ENCODE measurements at regions not wholly inside any gene's neighbourhood (a gene's known extent, or its start where the extent isn't known, plus 50 kb on each side); places are given as distances from the start of the nearest gene placed in this dataset.

GRCh38 chr5:162529886-162530285, 462.3 kb downstream of the GABRG2 start:
- Histone ChIP-seq H3K27me3 (ENCODE audit: insufficient read depth) (no peaks in the 10 kb centered on the region), H3K36me3 (replicated peaks in 1 of 2; ENCODE audit: control insufficient read depth in 1 of 2, insufficient read depth in 2 of 2, low read length in 1 of 2) (no peaks in the 10 kb centered on the region), H3F3A (replicated peaks; ENCODE audit: insufficient read depth) (no peaks in the 10 kb centered on the region), H3K4me2 (no peak overlapping the region), H3K9me3 (no peaks in the 10 kb centered on the region), H3K4me3 (ENCODE audit: low read depth in 2 of 2, low read length in 1 of 2) (no peak overlapping the region), H2AFZ (ENCODE audit: low read depth) (no peak overlapping the region), H3K4me1 (ENCODE audit: control insufficient read depth in 1 of 2, insufficient read depth in 2 of 2, low read depth in 1 of 2, low read length in 1 of 2) (no peaks in the 10 kb centered on the region), H3K79me2 (ENCODE audit: insufficient read depth) (no peaks in the 10 kb centered on the region), H3K9ac (no peak overlapping the region), H3K27ac (ENCODE audit: low read depth in 2 of 2, low read length in 1 of 2) (no peak overlapping the region), H4K20me1 (ENCODE audit: insufficient read depth) (no peaks in the 10 kb centered on the region), H3K9me2 (no peaks in the 10 kb centered on the region)
- ChIA-PET POLR2A (no interaction called here), CTCF (no interaction called here)
- no peak for DNase-seq
- 41% methylated on average over 2 of the region's 2 CpGs for WGBS (ENCODE audit: low lambda C conversion rate)
- TF ChIP-seq REST (IDR thresholded peaks at IDR 0.05; ENCODE audit: low read depth, low read length) (no peak), USF1 (IDR thresholded peaks at IDR 0.05; ENCODE audit: borderline replicate concordance, low read depth) (no peak), POLR2AphosphoS5 (IDR thresholded peaks at IDR 0.05; ENCODE audit: low read depth, low read length) (no peak), SIN3A (IDR thresholded peaks at IDR 0.05; ENCODE audit: borderline replicate concordance, low read depth, low read length) (no peak), TAF1 (IDR thresholded peaks at IDR 0.05; ENCODE audit: borderline replicate concordance, low read depth, low read length) (no peak), TEAD4 (IDR thresholded peaks at IDR 0.05; ENCODE audit: borderline replicate concordance, insufficient read depth) (no peak), CTCF (IDR thresholded peaks at IDR 0.05) (no peak), RXRA (IDR thresholded peaks at IDR 0.05; ENCODE audit: borderline replicate concordance, low read depth) (no peak), RAD21 (IDR thresholded peaks at IDR 0.05; ENCODE audit: low read length) (no peak)

DNA sequence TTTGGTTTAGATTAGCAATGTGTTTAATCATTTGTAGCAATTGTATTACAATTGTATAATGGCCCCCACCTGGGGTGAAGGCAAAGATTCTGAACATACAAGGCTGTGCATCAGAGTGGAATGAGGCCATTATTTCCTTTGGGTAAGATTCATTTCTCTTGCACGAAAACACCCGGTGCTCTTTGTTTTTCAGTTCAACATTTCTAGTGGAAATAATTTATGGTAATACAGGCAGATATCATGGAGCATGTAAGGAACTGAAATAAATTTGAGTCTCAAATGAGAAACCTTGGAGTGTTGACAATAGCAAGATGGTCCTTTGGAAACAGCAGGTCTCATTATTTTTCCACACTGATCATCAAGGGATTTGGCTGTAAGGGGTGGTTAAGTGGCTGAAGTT, 475.9 kb downstream of the GABRG2 start:
- Histone ChIP-seq H3K79me2 (ENCODE audit: insufficient read depth) (no peaks in the 10 kb centered on the region), H3K4me1 (ENCODE audit: control insufficient read depth in 1 of 2, insufficient read depth in 2 of 2, low read depth in 1 of 2, low read length in 1 of 2) (no peaks in the 10 kb centered on the region; a peak in 1 of 4 replicates), H3K27me3 (ENCODE audit: insufficient read depth) (no peaks in the 10 kb centered on the region), H2AFZ (ENCODE audit: low read depth) (no peak overlapping the region), H3K9me3 (no peaks in the 10 kb centered on the region), H3F3A (replicated peaks; ENCODE audit: insufficient read depth) (no peaks in the 10 kb centered on the region), H3K9me2 (peaks cover 4% of the 10 kb centered on the region; the same call in 1 of the 2 replicates), H3K4me2 (no peak overlapping the region), H3K27ac (ENCODE audit: low read depth in 2 of 2, low read length in 1 of 2) (no peak overlapping the region), H3K4me3 (ENCODE audit: low read depth in 2 of 2, low read length in 1 of 2) (no peak overlapping the region), H3K9ac (no peak overlapping the region), H3K36me3 (replicated peaks in 1 of 2; ENCODE audit: control insufficient read depth in 1 of 2, insufficient read depth in 2 of 2, low read length in 1 of 2) (no peaks in the 10 kb centered on the region), H4K20me1 (ENCODE audit: insufficient read depth) (no peaks in the 10 kb centered on the region)
- CTCF ChIA-PET, result no interaction called here
- POLR2A ChIA-PET, result no interaction called here
- DNase-seq, result no peak
- TF ChIP-seq RXRA (IDR thresholded peaks at IDR 0.05; ENCODE audit: borderline replicate concordance, low read depth), result no peak
- TF ChIP-seq RFX5 (IDR thresholded peaks at IDR 0.05; ENCODE audit: low read length), result no peak
- no peak for TF ChIP-seq FOSL2 (IDR thresholded peaks at IDR 0.05; ENCODE audit: borderline replicate concordance, low read depth)
- TF ChIP-seq TCF12 (IDR thresholded peaks at IDR 0.05), result no peak
- no peak for TF ChIP-seq FOXJ3 (CRISPR knock-in tag; IDR thresholded peaks at IDR 0.05)
- no peak for TF ChIP-seq FOXM1 (IDR thresholded peaks at IDR 0.05; ENCODE audit: low read depth)
- TF ChIP-seq, protein P1, sequence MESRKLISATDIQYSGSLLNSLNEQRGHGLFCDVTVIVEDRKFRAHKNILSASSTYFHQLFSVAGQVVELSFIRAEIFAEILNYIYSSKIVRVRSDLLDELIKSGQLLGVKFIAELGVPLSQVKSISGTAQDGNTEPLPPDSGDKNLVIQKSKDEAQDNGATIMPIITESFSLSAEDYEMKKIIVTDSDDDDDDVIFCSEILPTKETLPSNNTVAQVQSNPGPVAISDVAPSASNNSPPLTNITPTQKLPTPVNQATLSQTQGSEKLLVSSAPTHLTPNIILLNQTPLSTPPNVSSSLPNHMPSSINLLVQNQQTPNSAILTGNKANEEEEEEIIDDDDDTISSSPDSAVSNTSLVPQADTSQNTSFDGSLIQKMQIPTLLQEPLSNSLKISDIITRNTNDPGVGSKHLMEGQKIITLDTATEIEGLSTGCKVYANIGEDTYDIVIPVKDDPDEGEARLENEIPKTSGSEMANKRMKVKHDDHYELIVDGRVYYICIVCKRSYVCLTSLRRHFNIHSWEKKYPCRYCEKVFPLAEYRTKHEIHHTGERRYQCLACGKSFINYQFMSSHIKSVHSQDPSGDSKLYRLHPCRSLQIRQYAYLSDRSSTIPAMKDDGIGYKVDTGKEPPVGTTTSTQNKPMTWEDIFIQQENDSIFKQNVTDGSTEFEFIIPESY (IDR thresholded peaks at IDR 0.05; ENCODE audit: borderline replicate concordance, low read depth), result no peak
- TF ChIP-seq NRF1 (IDR thresholded peaks at IDR 0.05; ENCODE audit: low read depth, low read length), result no peak
- TF ChIP-seq TEAD4 (IDR thresholded peaks at IDR 0.05; ENCODE audit: borderline replicate concordance, insufficient read depth), result no peak
- WGBS (ENCODE audit: low lambda C conversion rate), result 4% methylated on average over 2 of the region's 2 CpGs

Measured in SK-N-SH (cell line).